HepG2 (cell line): ENCODE measurements at regions not wholly inside any gene's neighbourhood (a gene's known extent, or its start where the extent isn't known, plus 50 kb on each side); places are given as distances from the start of the nearest gene placed in this dataset.

ENCODE experiments used
- ATF1 ChIP-seq: IDR thresholded peaks from 2 replicates; pipeline ENCODE4 v1.6.1; 2016; ENCODE audit warnings: mild to moderate bottlenecking, control low read depth
- BATF2 ChIP-seq: sonication (generic); formaldehyde crosslinking; IDR thresholded peaks from 2 replicates; pipeline ENCODE4 v1.8.0; 2022; ENCODE audit warnings: mild to moderate bottlenecking, missing genetic modification reagents, moderate library complexity
- CREM ChIP-seq, 2 experiments: sonication (generic) in 1 of 2; formaldehyde crosslinking in 1 of 2; IDR thresholded peaks; 2 replicates each; pipeline versions ENCODE4 v1.4.0 to v1.6.1; 2016 to 2020; ENCODE audit warnings: antibody characterized with exemption in 1 of 2, mild to moderate bottlenecking in 1 of 2, missing genetic modification reagents in 1 of 2
- E2F5 ChIP-seq: sonication (generic); formaldehyde crosslinking; conservative IDR thresholded peaks from 2 replicates; pipeline ENCODE4 v1.4.0; 2020; ENCODE audit warnings: missing genetic modification reagents
- MIER2 ChIP-seq: IDR thresholded peaks from 2 replicates; pipeline ENCODE4 v1.6.1; 2016; ENCODE audit warnings: missing biosample characterization, missing genetic modification reagents
- PCBP1 ChIP-seq: fragments of 200-400 bp; formaldehyde crosslinking; IDR thresholded peaks from 2 replicates; pipeline ENCODE4 v1.6.1; 2017; ENCODE audit warnings: mild to moderate bottlenecking, low read depth, low read length, borderline replicate concordance
- U2AF2 ChIP-seq: fragments of 200-400 bp; formaldehyde crosslinking; IDR thresholded peaks from 2 replicates; pipeline ENCODE4 v1.6.1; 2017; ENCODE audit warnings: low read depth, mild to moderate bottlenecking, low read length
- ZIK1 ChIP-seq: sonication (generic); formaldehyde crosslinking; IDR thresholded peaks from 2 replicates; pipeline ENCODE4 v1.5.0; 2020; ENCODE audit warnings: mild to moderate bottlenecking, low read depth, missing genetic modification reagents, borderline replicate concordance
- ZKSCAN5 ChIP-seq: sonication (generic); formaldehyde crosslinking; IDR thresholded peaks from 2 replicates; pipeline ENCODE4 v1.5.1; 2020; ENCODE audit warnings: mild to moderate bottlenecking, missing genetic modification reagents
- ZNF207 ChIP-seq: fragments of 450-650 bp; IDR thresholded peaks from 2 replicates; pipeline ENCODE4 v1.6.1; 2016; ENCODE audit warnings: antibody characterized with exemption, borderline replicate concordance
- ZNF256 ChIP-seq: sonication (generic); formaldehyde crosslinking; conservative IDR thresholded peaks from 2 replicates; pipeline ENCODE4 v1.4.0; 2020; ENCODE audit warnings: missing genetic modification reagents
- ZNF296 ChIP-seq: sonication (generic); formaldehyde crosslinking; conservative IDR thresholded peaks from 2 replicates; pipeline ENCODE4 v1.5.0; 2020; ENCODE audit warnings: mild to moderate bottlenecking, missing genetic modification reagents
- ZNF326 ChIP-seq: sonication (generic); formaldehyde crosslinking; IDR thresholded peaks from 2 replicates; pipeline ENCODE4 v1.4.0; 2020; ENCODE audit warnings: missing genetic modification reagents, borderline replicate concordance
- ZNF670 ChIP-seq: sonication (generic); formaldehyde crosslinking; IDR thresholded peaks from 2 replicates; pipeline ENCODE4 v1.8.0; 2022; ENCODE audit warnings: mild to moderate bottlenecking, missing genetic modification reagents, borderline replicate concordance
- ZNF772 ChIP-seq: sonication (generic); formaldehyde crosslinking; IDR thresholded peaks from 2 replicates; pipeline ENCODE4 v1.5.0; 2020; ENCODE audit warnings: mild to moderate bottlenecking, missing genetic modification reagents
- ZSCAN30 ChIP-seq: sonication (generic); formaldehyde crosslinking; IDR thresholded peaks from 2 replicates; pipeline ENCODE4 v1.5.0; 2020; ENCODE audit warnings: mild to moderate bottlenecking, missing genetic modification reagents
- TF ChIP-seq, protein P1 (sequence below): sonication (generic); formaldehyde crosslinking; IDR thresholded peaks from 2 replicates; pipeline ENCODE4 v1.5.0; 2020; ENCODE audit warnings: mild to moderate bottlenecking, missing genetic modification reagents, borderline replicate concordance
- TF ChIP-seq, protein P2 (sequence below): IDR thresholded peaks from 2 replicates; pipeline ENCODE4 v1.6.1; 2016; ENCODE audit warnings: low read depth, borderline replicate concordance
- TF ChIP-seq, protein P3 (sequence below): sonication (generic); formaldehyde crosslinking; IDR thresholded peaks from 2 replicates; pipeline ENCODE4 v1.5.1; 2020; ENCODE audit warnings: missing genetic modification reagents, mild to moderate bottlenecking, borderline replicate concordance
- TF ChIP-seq, protein P4 (sequence below): sonication (generic); formaldehyde crosslinking; IDR thresholded peaks from 2 replicates; pipeline ENCODE4 v1.4.0; 2020; ENCODE audit warnings: mild to moderate bottlenecking, low read depth, missing genetic modification reagents

DNA sequence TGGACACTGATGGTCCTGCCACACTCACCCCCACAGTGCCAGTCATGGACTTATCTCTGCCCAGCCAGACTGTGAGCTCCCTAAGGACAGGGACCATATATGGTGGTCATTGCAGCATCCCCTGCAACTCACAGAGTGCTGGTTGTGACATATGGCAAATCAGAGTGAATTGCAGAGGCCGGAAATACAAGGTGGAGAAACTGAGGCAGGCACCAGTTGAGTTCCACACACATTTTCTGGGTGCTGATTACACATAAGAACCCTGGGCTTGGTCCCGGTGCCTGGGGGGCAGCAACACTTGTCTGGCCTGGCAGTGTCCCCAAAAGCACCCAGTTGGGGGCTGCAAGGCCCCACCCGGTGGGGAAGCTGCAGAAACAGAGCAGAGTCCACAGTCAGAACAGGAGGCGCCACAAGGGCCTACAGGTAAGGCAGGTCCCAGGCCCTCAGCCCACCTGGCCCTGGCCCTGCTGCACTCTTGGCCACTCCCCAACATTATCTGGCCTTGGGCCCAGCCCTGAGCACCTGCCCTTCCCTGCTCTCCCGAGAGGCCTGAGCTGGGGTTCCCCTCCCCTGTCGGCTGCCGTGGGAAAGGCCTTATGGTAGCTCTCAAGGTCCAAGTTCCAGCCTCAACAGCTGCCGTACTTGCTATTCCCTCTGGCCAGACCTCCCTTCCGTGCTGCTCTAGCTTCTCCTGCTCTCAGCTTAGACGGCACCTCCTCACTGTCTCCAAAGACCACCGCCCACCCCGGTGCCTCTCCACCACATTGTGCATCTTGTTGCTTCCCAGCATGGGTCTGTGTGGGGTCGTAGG is 140.8 kb upstream of the PTPN1 start (continued):
- TF ChIP-seq, protein P1, sequence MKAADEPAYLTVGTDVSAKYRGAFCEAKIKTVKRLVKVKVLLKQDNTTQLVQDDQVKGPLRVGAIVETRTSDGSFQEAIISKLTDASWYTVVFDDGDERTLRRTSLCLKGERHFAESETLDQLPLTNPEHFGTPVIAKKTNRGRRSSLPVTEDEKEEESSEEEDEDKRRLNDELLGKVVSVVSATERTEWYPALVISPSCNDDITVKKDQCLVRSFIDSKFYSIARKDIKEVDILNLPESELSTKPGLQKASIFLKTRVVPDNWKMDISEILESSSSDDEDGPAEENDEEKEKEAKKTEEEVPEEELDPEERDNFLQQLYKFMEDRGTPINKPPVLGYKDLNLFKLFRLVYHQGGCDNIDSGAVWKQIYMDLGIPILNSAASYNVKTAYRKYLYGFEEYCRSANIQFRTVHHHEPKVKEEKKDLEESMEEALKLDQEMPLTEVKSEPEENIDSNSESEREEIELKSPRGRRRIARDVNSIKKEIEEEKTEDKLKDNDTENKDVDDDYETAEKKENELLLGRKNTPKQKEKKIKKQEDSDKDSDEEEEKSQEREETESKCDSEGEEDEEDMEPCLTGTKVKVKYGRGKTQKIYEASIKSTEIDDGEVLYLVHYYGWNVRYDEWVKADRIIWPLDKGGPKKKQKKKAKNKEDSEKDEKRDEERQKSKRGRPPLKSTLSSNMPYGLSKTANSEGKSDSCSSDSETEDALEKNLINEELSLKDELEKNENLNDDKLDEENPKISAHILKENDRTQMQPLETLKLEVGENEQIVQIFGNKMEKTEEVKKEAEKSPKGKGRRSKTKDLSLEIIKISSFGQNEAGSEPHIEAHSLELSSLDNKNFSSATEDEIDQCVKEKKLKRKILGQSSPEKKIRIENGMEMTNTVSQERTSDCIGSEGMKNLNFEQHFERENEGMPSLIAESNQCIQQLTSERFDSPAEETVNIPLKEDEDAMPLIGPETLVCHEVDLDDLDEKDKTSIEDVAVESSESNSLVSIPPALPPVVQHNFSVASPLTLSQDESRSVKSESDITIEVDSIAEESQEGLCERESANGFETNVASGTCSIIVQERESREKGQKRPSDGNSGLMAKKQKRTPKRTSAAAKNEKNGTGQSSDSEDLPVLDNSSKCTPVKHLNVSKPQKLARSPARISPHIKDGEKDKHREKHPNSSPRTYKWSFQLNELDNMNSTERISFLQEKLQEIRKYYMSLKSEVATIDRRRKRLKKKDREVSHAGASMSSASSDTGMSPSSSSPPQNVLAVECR (CRISPR knock-in tag): peak; percentile 62; the same call in 1 of the 2 replicates
- TF ChIP-seq ZNF670 (no peak), MIER2 (CRISPR knock-in tag) (0 out of 2 replicates have a peak, but pooled peaks have one; percentile 6), ZNF207 (no peak), ZNF296 (CRISPR knock-in tag) (0 out of 2 replicates have a peak, but pooled peaks have one; percentile 66), ZKSCAN5 (CRISPR knock-in tag) (no peak), CREM (IDR thresholded peaks at IDR 0.05) (no peak), CREM (CRISPR knock-in tag; IDR thresholded peaks at IDR 0.05) (no peak), E2F5 (peak; percentile 16; the same call in 1 of the 2 replicates), ZIK1 (CRISPR knock-in tag) (0 out of 2 replicates have a peak, but pooled peaks have one; percentile 1), U2AF2 (no peak), ZNF326 (CRISPR knock-in tag) (no peak), ZNF772 (CRISPR knock-in tag) (peak; percentile 39; the same call in 1 of the 2 replicates), ZNF256 (CRISPR knock-in tag) (peak; percentile 75; the same call in 1 of the 2 replicates), ATF1 (CRISPR knock-in tag) (no peak), BATF2 (no peak), PCBP1 (no peak), ZSCAN30 (CRISPR knock-in tag) (no peak)
- TF ChIP-seq, protein P2, sequence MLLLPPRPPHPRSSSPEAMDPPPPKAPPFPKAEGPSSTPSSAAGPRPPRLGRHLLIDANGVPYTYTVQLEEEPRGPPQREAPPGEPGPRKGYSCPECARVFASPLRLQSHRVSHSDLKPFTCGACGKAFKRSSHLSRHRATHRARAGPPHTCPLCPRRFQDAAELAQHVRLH: peak; percentile 54; the same call in 1 of the 2 replicates
- TF ChIP-seq, protein P3, sequence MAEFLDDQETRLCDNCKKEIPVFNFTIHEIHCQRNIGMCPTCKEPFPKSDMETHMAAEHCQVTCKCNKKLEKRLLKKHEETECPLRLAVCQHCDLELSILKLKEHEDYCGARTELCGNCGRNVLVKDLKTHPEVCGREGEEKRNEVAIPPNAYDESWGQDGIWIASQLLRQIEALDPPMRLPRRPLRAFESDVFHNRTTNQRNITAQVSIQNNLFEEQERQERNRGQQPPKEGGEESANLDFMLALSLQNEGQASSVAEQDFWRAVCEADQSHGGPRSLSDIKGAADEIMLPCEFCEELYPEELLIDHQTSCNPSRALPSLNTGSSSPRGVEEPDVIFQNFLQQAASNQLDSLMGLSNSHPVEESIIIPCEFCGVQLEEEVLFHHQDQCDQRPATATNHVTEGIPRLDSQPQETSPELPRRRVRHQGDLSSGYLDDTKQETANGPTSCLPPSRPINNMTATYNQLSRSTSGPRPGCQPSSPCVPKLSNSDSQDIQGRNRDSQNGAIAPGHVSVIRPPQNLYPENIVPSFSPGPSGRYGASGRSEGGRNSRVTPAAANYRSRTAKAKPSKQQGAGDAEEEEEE: no peak
- TF ChIP-seq, protein P4, sequence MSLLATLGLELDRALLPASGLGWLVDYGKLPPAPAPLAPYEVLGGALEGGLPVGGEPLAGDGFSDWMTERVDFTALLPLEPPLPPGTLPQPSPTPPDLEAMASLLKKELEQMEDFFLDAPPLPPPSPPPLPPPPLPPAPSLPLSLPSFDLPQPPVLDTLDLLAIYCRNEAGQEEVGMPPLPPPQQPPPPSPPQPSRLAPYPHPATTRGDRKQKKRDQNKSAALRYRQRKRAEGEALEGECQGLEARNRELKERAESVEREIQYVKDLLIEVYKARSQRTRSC: no peak
